ENCODE measurements at regions not wholly inside any gene's neighbourhood (a gene's known extent, or its start where the extent isn't known, plus 50 kb on each side); places are given as distances from the start of the nearest gene placed in this dataset.

DNA sequence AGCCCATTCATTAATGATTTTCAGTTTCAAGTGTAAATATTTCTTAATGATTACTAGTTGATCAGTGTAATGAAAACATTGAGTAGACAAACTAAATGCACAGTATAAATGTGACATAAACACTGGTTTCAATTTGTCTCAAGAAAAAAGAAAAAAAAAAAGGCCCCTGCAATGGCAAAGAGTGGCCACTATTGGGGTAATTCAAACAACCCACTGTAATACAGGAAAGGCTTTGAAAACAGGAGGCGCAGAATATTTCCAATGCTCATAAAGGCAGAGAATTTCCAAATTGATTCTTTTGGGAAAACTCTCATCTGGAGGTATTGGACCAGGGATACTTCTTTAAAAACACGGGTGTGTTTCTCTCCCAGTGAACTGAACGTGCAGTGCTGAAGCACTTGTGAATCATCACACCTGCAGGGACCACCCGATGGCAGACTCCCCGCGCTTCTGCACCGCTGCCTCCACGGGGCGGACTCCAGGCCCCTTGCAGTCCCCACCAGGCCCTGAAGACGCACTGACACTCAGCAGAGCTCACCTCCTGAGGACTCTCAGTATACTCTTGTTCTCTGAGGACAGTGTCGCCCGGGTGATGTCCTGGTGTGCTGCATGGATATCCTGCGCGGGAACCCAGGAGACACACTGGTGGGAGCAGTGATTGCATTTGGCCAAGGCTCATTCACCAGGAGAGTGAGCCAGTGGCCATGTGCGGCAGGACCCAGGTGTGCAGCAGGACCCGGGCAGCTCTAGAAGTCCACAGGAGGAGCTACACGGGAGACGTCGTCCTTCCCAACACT, 227.6 kb upstream of the IRX4 start:
- TF ChIP-seq TAF1 (IDR thresholded peaks at IDR 0.05; ENCODE audit: low read depth) (no peak), EZH2 (IDR thresholded peaks at IDR 0.05; ENCODE audit: borderline replicate concordance, insufficient read depth, low read length, poor library complexity, severe bottlenecking) (no peak), MXI1 (conservative IDR thresholded peaks at IDR 0.05; ENCODE audit: poor library complexity, severe bottlenecking) (no peak)
- TF ChIP-seq, protein P1, sequence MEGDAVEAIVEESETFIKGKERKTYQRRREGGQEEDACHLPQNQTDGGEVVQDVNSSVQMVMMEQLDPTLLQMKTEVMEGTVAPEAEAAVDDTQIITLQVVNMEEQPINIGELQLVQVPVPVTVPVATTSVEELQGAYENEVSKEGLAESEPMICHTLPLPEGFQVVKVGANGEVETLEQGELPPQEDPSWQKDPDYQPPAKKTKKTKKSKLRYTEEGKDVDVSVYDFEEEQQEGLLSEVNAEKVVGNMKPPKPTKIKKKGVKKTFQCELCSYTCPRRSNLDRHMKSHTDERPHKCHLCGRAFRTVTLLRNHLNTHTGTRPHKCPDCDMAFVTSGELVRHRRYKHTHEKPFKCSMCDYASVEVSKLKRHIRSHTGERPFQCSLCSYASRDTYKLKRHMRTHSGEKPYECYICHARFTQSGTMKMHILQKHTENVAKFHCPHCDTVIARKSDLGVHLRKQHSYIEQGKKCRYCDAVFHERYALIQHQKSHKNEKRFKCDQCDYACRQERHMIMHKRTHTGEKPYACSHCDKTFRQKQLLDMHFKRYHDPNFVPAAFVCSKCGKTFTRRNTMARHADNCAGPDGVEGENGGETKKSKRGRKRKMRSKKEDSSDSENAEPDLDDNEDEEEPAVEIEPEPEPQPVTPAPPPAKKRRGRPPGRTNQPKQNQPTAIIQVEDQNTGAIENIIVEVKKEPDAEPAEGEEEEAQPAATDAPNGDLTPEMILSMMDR (IDR thresholded peaks at IDR 0.05; ENCODE audit: poor library complexity, severe bottlenecking) = no peak

All from neural cell (in vitro differentiated cells).